H9 (cell line): ENCODE measurements at regions not wholly inside any gene's neighbourhood (a gene's known extent, or its start where the extent isn't known, plus 50 kb on each side); places are given as distances from the start of the nearest gene placed in this dataset.
A peak's percentile ranks its signal among the peaks of the same experiment; 100 is the strongest.
"Not testable (repeated sequence)": the region's sequence is repeated elsewhere in the genome, so short reads cannot be mapped to it uniquely, and the experiment has no call there.

ENCODE experiments used
- DNase-seq: peaks from one replicate; pipeline ENCODE4 v3.0.0-alpha.2; 2017
- H2AFZ ChIP-seq: one replicate; pipeline ENCODE4 v1.6.1; 2013; ENCODE audit warnings: mild to moderate bottlenecking, low read length, control low read depth, moderate library complexity
- H2AK5ac ChIP-seq: 2 replicates; pipeline ENCODE4 v1.6.1; 2013; ENCODE audit warnings: low read length, control low read depth, mixed read lengths; ENCODE audit not compliant: insufficient read length
- H2BK120ac ChIP-seq: one replicate; pipeline ENCODE4 v1.6.1; 2013; ENCODE audit warnings: low read depth, mild to moderate bottlenecking, low read length, control low read depth, inconsistent platforms; ENCODE audit not compliant: poor library complexity, severe bottlenecking
- H2BK12ac ChIP-seq: 2 replicates; pipeline ENCODE4 v1.6.1; 2013; ENCODE audit warnings: low read length, control low read depth, mixed read lengths, low read depth; ENCODE audit not compliant: insufficient read length
- H2BK15ac ChIP-seq: 2 replicates; pipeline ENCODE4 v1.6.1; 2013; ENCODE audit warnings: low read depth, low read length, control low read depth
- H2BK20ac ChIP-seq: one replicate; pipeline ENCODE4 v1.6.1; 2013; ENCODE audit warnings: low read depth, mild to moderate bottlenecking, low read length, control low read depth, inconsistent platforms; ENCODE audit not compliant: poor library complexity, severe bottlenecking
- H2BK5ac ChIP-seq: 2 replicates; pipeline ENCODE4 v1.6.1; 2013; ENCODE audit warnings: low read length, control low read depth, mixed read lengths; ENCODE audit not compliant: insufficient read length
- H3K14ac ChIP-seq: 2 replicates; pipeline ENCODE4 v1.6.1; 2013; ENCODE audit warnings: low read length, control low read depth; ENCODE audit not compliant: insufficient read depth
- H3K18ac ChIP-seq: 2 replicates; pipeline ENCODE4 v1.6.1; 2013; ENCODE audit warnings: low read depth, mild to moderate bottlenecking, mixed read lengths, low read length, control low read depth; ENCODE audit not compliant: insufficient read length
- H3K23ac ChIP-seq: 2 replicates; pipeline ENCODE4 v1.6.1; 2013; ENCODE audit warnings: low read length, control low read depth, mixed read lengths, low read depth; ENCODE audit not compliant: insufficient read length
- H3K23me2 ChIP-seq: 2 replicates; pipeline ENCODE4 v1.6.1; 2013; ENCODE audit warnings: low read depth, mild to moderate bottlenecking, mixed read lengths, low read length, control low read depth; ENCODE audit not compliant: insufficient read length, poor library complexity, severe bottlenecking
- H3K27ac ChIP-seq: 2 replicates; pipeline ENCODE4 v1.5.1; 2013; ENCODE audit warnings: low read length, control low read depth, mixed read lengths, low read depth; ENCODE audit not compliant: insufficient read length
- H3K27me3 ChIP-seq: 2 replicates; pipeline ENCODE4 v1.6.1; 2013; ENCODE audit warnings: low read length, control low read depth, inconsistent platforms; ENCODE audit not compliant: insufficient read depth
- H3K4ac ChIP-seq: 2 replicates; pipeline ENCODE4 v1.6.1; 2013; ENCODE audit warnings: low read depth, mild to moderate bottlenecking, control low read depth, inconsistent platforms, low read length, moderate library complexity
- H3K4me1 ChIP-seq: 2 replicates; pipeline ENCODE4 v1.6.1; 2013; ENCODE audit warnings: low read length, control low read depth, inconsistent platforms; ENCODE audit not compliant: insufficient read depth
- H3K4me2 ChIP-seq: 2 replicates; pipeline ENCODE4 v1.6.1; 2013; ENCODE audit warnings: low read length, control low read depth, mixed read lengths; ENCODE audit not compliant: insufficient read length, insufficient read depth
- H3K56ac ChIP-seq: 2 replicates; pipeline ENCODE4 v1.6.1; 2013; ENCODE audit warnings: low read depth, mild to moderate bottlenecking, mixed read lengths, low read length, control low read depth; ENCODE audit not compliant: insufficient read length
- H3K79me1 ChIP-seq: 2 replicates; pipeline ENCODE4 v1.6.1; 2013; ENCODE audit warnings: low read depth, mild to moderate bottlenecking, moderate library complexity, low read length, control low read depth, inconsistent platforms; ENCODE audit not compliant: insufficient read depth, poor library complexity, severe bottlenecking
- H3K79me2 ChIP-seq: 2 replicates; pipeline ENCODE4 v1.6.1; 2013; ENCODE audit warnings: low read length, control low read depth, inconsistent platforms; ENCODE audit not compliant: insufficient read depth
- H3K9ac ChIP-seq: 2 replicates; pipeline ENCODE4 v1.6.1; 2013; ENCODE audit warnings: low read length, control low read depth, mixed read lengths; ENCODE audit not compliant: insufficient read length; ENCODE audit errors: extremely low read depth
- H3K9me3 ChIP-seq: one replicate; pipeline ENCODE4 v1.6.1; 2013; ENCODE audit warnings: low read depth, low read length, inconsistent platforms; ENCODE audit not compliant: control insufficient read depth
- H3T11ph ChIP-seq: one replicate; pipeline ENCODE4 v1.6.1; 2013; ENCODE audit warnings: mild to moderate bottlenecking, low read length, control low read depth, inconsistent platforms
- H4K20me1 ChIP-seq: one replicate; pipeline ENCODE4 v1.6.1; 2013; ENCODE audit not compliant: control insufficient read depth, insufficient read length, insufficient read depth
- H4K5ac ChIP-seq: 2 replicates; pipeline ENCODE4 v1.6.1; 2013; ENCODE audit warnings: low read depth, mild to moderate bottlenecking, mixed read lengths, low read length, control low read depth; ENCODE audit not compliant: insufficient read length
- H4K8ac ChIP-seq: replicated peaks from 2 replicates; pipeline ENCODE4 v1.6.1; 2013; ENCODE audit warnings: low read length, control low read depth, mixed read lengths, low read depth; ENCODE audit not compliant: insufficient read length
- H4K91ac ChIP-seq: 2 replicates; pipeline ENCODE4 v1.6.1; 2013; ENCODE audit warnings: low read depth, mild to moderate bottlenecking, moderate library complexity, mixed read lengths, low read length, control low read depth; ENCODE audit not compliant: insufficient read length
- H3K27ac Mint-ChIP-seq, 3 experiments: 2 replicates in 2 of 3; 3 replicates in 1 of 3; pipeline ENCODE4 v1.8.0; 2020 to 2021; ENCODE audit warnings: mixed read lengths in 3 of 3, mild to moderate bottlenecking in 1 of 3, moderate library complexity in 1 of 3
- H3K27me3 Mint-ChIP-seq: 2 replicates; pipeline ENCODE4 v1.8.0; 2021; ENCODE audit warnings: low read depth, mild to moderate bottlenecking, moderate library complexity, mixed read lengths
- H3K36me3 Mint-ChIP-seq, 3 experiments: 2 replicates in 2 of 3; 3 replicates in 1 of 3; pipeline ENCODE4 v1.8.0; 2020 to 2021; ENCODE audit warnings: low read depth in 3 of 3, mixed read lengths in 3 of 3; ENCODE audit not compliant: insufficient read depth in 1 of 3
- H3K4me1 Mint-ChIP-seq, 2 experiments: 2 replicates each; pipeline ENCODE4 v1.8.0; 2020; ENCODE audit warnings: mixed read lengths in 2 of 2
- H3K4me3 Mint-ChIP-seq, 2 experiments: 2 replicates in 1 of 2; 3 replicates in 1 of 2; pipeline ENCODE4 v1.8.0; 2020 to 2021; ENCODE audit warnings: mild to moderate bottlenecking in 2 of 2, mixed read lengths in 2 of 2, moderate library complexity in 1 of 2
- H3K9me3 Mint-ChIP-seq, 2 experiments: 2 replicates in 1 of 2; 3 replicates in 1 of 2; pipeline ENCODE4 v1.8.0; 2020; ENCODE audit warnings: mild to moderate bottlenecking in 2 of 2, mixed read lengths in 2 of 2, moderate library complexity in 1 of 2
- WGBS: extraction: QIAGEN DNeasy Blood & Tissue Kit; methylation state at CpG from one replicate; pipeline ENCODE4 v1.1.7; 2013; ENCODE audit warnings: missing lambda C conversion rate, low lambda C conversion rate, mixed read lengths; ENCODE audit not compliant: insufficient read length; ENCODE audit errors: extremely low coverage; 5-methylcytosine and 5-hydroxymethylcytosine counted together

DNA sequence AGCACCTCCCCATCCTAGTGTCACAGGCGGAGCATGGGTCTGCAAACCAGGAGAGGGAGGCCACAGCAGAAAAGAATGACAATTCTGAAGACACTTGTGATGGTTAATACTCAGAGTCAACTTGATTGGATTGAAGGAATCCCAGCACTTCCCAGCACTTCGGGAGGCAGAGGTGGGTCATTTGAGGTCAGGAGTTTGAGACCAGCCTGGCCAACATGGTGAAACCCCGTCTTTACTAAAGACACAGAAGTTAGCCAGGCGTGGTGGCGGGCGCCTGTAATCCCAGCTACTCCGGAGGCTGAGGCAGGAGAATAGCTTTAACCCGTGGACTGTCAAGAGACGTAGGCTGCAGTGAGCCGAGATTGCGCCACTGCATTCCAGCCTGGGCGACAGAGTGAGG, 61.6 kb downstream of the GOLGA8K start:
- not testable (repeated sequence) for H2BK12ac ChIP-seq, H4K20me1 ChIP-seq, H3K23ac ChIP-seq, H3K23me2 ChIP-seq, H3K9ac ChIP-seq, H3K4me1 ChIP-seq, H3K9me3 ChIP-seq, H2BK20ac ChIP-seq, H2AFZ ChIP-seq, H3K56ac ChIP-seq, H3K4me2 ChIP-seq, DNase-seq, H4K91ac ChIP-seq, H2AK5ac ChIP-seq, H3K4me1 Mint-ChIP-seq, H3K79me2 ChIP-seq, H2BK5ac ChIP-seq, H3K9me3 Mint-ChIP-seq, H3K79me1 ChIP-seq, H3K18ac ChIP-seq, H2BK120ac ChIP-seq, H4K8ac ChIP-seq, H4K5ac ChIP-seq, H2BK15ac ChIP-seq, H3K36me3 Mint-ChIP-seq, H3T11ph ChIP-seq, H3K27me3 ChIP-seq, H3K27ac Mint-ChIP-seq, H3K14ac ChIP-seq, H3K27ac ChIP-seq, H3K4ac ChIP-seq, H3K27me3 Mint-ChIP-seq
- peak overlapping the region; percentile 24 to 57; a peak in 3 of 5 replicates for H3K4me3 Mint-ChIP-seq
- no CpG with 5 or more reads among the region's 12 CpGs for WGBS

DNA sequence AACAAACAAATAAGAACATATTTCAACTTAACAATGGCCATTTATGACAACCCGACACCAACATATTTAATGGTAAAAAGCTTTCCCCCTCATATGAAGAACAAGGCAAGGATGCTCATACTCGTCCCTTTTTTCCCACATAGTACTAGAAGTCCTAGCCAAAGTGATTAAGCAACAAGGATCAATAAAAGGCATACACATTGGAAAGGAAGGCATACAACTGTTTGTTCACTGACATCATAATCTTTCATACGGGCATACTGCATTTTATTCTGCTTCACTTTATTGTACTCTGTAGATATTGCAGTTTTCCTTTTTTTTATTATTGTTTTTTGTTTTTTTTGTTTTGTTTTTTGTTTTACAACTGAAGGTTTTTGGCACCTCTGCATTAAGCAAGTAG, 66.3 kb downstream of the GOLGA8K start:
- not testable (repeated sequence) for H3K14ac ChIP-seq, H2AFZ ChIP-seq, H3K4me1 Mint-ChIP-seq, H3K4ac ChIP-seq, H4K5ac ChIP-seq, H3K27ac Mint-ChIP-seq, H3K79me2 ChIP-seq, H2BK15ac ChIP-seq, H3K4me1 ChIP-seq, H3K27me3 Mint-ChIP-seq, H3K9me3 ChIP-seq, H3K4me3 Mint-ChIP-seq, H3K27ac ChIP-seq, H3K23me2 ChIP-seq, H3K4me2 ChIP-seq, H3K36me3 Mint-ChIP-seq, DNase-seq, H3K18ac ChIP-seq, H3K56ac ChIP-seq, H2BK5ac ChIP-seq, H3K27me3 ChIP-seq, H4K8ac ChIP-seq, H4K91ac ChIP-seq, H3K9ac ChIP-seq, H3K23ac ChIP-seq, H4K20me1 ChIP-seq, H2BK20ac ChIP-seq, H2AK5ac ChIP-seq, H3K9me3 Mint-ChIP-seq, H3K79me1 ChIP-seq, H2BK12ac ChIP-seq, H2BK120ac ChIP-seq, H3T11ph ChIP-seq
- WGBS = no CpG with 5 or more reads among the region's 3 CpGs
